ENCODE measurements at regions not wholly inside any gene's neighbourhood (a gene's known extent, or its start where the extent isn't known, plus 50 kb on each side); places are given as distances from the start of the nearest gene placed in this dataset.

DNA sequence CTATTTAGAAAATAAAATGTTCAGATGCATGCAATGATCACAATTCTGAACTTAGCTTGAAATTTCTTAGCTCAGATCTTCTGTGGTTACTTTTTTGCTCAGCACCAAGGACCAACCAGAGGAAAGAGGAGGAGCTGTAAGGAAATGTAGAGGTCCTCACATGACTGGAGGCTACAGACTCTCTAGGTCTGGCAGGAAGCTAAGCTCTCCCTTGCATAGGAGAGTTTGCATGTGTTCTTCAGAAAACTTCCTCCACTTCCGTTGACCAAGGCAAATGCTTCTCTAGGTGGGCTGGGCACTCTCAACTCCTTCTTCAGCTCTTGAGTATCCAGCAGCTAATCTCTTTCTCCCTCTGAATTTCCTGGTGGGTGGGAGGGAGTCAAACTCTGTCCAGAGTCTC, 119.6 kb downstream of the BTC start:
- TF ChIP-seq, protein P1, sequence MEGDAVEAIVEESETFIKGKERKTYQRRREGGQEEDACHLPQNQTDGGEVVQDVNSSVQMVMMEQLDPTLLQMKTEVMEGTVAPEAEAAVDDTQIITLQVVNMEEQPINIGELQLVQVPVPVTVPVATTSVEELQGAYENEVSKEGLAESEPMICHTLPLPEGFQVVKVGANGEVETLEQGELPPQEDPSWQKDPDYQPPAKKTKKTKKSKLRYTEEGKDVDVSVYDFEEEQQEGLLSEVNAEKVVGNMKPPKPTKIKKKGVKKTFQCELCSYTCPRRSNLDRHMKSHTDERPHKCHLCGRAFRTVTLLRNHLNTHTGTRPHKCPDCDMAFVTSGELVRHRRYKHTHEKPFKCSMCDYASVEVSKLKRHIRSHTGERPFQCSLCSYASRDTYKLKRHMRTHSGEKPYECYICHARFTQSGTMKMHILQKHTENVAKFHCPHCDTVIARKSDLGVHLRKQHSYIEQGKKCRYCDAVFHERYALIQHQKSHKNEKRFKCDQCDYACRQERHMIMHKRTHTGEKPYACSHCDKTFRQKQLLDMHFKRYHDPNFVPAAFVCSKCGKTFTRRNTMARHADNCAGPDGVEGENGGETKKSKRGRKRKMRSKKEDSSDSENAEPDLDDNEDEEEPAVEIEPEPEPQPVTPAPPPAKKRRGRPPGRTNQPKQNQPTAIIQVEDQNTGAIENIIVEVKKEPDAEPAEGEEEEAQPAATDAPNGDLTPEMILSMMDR (IDR thresholded peaks at IDR 0.05), result no peak
- no peak for TF ChIP-seq POLR2A (IDR thresholded peaks at IDR 0.05)
